Fibroblast of gingiva (primary cell): ENCODE measurements at regions not wholly inside any gene's neighbourhood (a gene's known extent, or its start where the extent isn't known, plus 50 kb on each side); places are given as distances from the start of the nearest gene placed in this dataset.

Experiments
- DNase-seq: peaks from one replicate; pipeline ENCODE4 v3.0.0-alpha.2; 2011; ENCODE audit warnings: low read depth

GRCh38 chr1:239682046-239682445 is 295.7 kb downstream of the CHRM3 start:
- no peak for DNase-seq

- no peak for DNase-seq
Measured at GRCh38 chr1:239682960-239683359, 296.6 kb downstream of the CHRM3 start.

GRCh38 chr1:239686386-239686785 is 300.0 kb downstream of the CHRM3 start:
- no peak for DNase-seq

GRCh38 chr1:239696317-239696716 is 309.9 kb downstream of the CHRM3 start:
- no peak for DNase-seq

- DNase-seq = no peak
Measured at GRCh38 chr1:239700667-239701066, 314.3 kb downstream of the CHRM3 start.

GRCh38 chr1:239703075-239703474 is 316.7 kb downstream of the CHRM3 start:
- DNase-seq = no peak

GRCh38 chr1:239706245-239706892 is 320.0 kb downstream of the CHRM3 start:
- DNase-seq = no peak

- no peak for DNase-seq
Measured at GRCh38 chr1:239707615-239708014, 321.2 kb downstream of the CHRM3 start.

GRCh38 chr1:239708622-239709021 is 322.3 kb downstream of the CHRM3 start:
- no peak for DNase-seq

GRCh38 chr1:239711768-239712167 is 325.4 kb downstream of the CHRM3 start:
- DNase-seq = no peak

GRCh38 chr1:239717097-239717917 is 330.9 kb downstream of the CHRM3 start:
- DNase-seq = no peak

GRCh38 chr1:239717918-239718184 is 331.5 kb downstream of the CHRM3 start:
- DNase-seq = no peak

GRCh38 chr1:239718571-239718970 is 332.2 kb downstream of the CHRM3 start:
- DNase-seq = no peak

- DNase-seq = no peak
Measured at GRCh38 chr1:239718997-239719628, 332.7 kb downstream of the CHRM3 start.

GRCh38 chr1:239719642-239720258 is 333.4 kb downstream of the CHRM3 start:
- DNase-seq = no peak

- DNase-seq = no peak
Measured at GRCh38 chr1:239722035-239722434, 335.7 kb downstream of the CHRM3 start.

- DNase-seq = no peak
Measured at GRCh38 chr1:239723776-239724367, 337.5 kb downstream of the CHRM3 start.

- DNase-seq = no peak
Measured at GRCh38 chr1:239725371-239725770, 339.0 kb downstream of the CHRM3 start.

- no peak for DNase-seq
Measured at GRCh38 chr1:239725933-239726332, 339.6 kb downstream of the CHRM3 start.

GRCh38 chr1:239730378-239730777 is 344.0 kb downstream of the CHRM3 start:
- no peak for DNase-seq

GRCh38 chr1:239731082-239731748 is 344.8 kb downstream of the CHRM3 start:
- DNase-seq = no peak

GRCh38 chr1:239732770-239733169 is 346.4 kb downstream of the CHRM3 start:
- DNase-seq = no peak
